ENCODE measurements at regions not wholly inside any gene's neighbourhood (a gene's known extent, or its start where the extent isn't known, plus 50 kb on each side); places are given as distances from the start of the nearest gene placed in this dataset.

DNA sequence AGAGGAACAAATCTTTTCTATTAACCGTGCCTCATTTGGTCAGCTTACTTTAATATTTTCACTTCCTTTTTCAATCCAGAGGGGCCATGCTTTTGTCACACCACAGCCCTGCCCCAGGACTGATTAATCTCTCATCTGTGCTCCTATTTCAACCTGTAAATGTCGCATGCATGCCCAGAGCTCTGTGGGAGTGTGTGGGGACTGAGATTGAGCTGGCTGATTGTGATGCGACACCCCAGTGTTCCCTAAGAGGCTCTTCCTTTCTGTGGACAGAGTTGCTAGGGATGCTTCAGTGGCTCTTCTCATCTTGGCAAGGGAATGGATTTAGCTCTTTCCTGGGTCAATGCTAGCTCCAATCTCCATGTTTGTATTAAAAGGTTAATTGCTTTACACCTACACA is 249.6 kb downstream of the TDRD3 start:
- TF ChIP-seq, protein P1, sequence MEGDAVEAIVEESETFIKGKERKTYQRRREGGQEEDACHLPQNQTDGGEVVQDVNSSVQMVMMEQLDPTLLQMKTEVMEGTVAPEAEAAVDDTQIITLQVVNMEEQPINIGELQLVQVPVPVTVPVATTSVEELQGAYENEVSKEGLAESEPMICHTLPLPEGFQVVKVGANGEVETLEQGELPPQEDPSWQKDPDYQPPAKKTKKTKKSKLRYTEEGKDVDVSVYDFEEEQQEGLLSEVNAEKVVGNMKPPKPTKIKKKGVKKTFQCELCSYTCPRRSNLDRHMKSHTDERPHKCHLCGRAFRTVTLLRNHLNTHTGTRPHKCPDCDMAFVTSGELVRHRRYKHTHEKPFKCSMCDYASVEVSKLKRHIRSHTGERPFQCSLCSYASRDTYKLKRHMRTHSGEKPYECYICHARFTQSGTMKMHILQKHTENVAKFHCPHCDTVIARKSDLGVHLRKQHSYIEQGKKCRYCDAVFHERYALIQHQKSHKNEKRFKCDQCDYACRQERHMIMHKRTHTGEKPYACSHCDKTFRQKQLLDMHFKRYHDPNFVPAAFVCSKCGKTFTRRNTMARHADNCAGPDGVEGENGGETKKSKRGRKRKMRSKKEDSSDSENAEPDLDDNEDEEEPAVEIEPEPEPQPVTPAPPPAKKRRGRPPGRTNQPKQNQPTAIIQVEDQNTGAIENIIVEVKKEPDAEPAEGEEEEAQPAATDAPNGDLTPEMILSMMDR (IDR thresholded peaks at IDR 0.05; ENCODE audit: low read depth, low read length), result no peak
- no peak overlapping the region for H3K4me3 ChIP-seq (ENCODE audit: low read depth, low read length)

GRCh38 chr13:60645676-60646075 is 248.7 kb downstream of the TDRD3 start:
- no peak overlapping the region for H3K4me3 ChIP-seq (ENCODE audit: low read depth, low read length)
- TF ChIP-seq, protein P1 (IDR thresholded peaks at IDR 0.05; ENCODE audit: low read depth, low read length), result no peak

DNA sequence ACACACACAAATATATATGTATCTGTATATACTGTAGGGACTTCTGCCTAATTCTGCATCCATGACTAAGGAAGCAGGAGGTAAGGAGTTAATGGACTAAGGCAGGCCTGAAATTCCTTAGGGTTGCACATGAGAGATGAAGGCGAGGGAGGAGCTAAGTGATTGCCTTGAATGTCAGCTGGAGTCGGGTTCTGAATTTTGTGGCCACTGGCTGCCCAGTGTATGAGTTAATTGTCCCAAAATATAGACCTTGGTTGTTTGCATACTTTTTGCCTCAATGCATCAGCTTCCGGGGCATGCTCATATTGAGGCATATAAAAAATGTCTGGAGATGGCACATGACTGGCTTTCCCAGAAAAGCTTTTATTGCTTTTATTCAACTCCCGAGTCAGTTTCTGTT is 245.5 kb downstream of the TDRD3 start:
- H3K4me3 ChIP-seq (ENCODE audit: low read depth, low read length), result no peak overlapping the region
- TF ChIP-seq, protein P1 (IDR thresholded peaks at IDR 0.05; ENCODE audit: low read depth, low read length), result no peak

GRCh38 chr13:60629158-60629557 is 232.1 kb downstream of the TDRD3 start:
- TF ChIP-seq, protein P1 (IDR thresholded peaks at IDR 0.05; ENCODE audit: low read depth, low read length), result no peak
- no peak overlapping the region for H3K4me3 ChIP-seq (ENCODE audit: low read depth, low read length)

DNA sequence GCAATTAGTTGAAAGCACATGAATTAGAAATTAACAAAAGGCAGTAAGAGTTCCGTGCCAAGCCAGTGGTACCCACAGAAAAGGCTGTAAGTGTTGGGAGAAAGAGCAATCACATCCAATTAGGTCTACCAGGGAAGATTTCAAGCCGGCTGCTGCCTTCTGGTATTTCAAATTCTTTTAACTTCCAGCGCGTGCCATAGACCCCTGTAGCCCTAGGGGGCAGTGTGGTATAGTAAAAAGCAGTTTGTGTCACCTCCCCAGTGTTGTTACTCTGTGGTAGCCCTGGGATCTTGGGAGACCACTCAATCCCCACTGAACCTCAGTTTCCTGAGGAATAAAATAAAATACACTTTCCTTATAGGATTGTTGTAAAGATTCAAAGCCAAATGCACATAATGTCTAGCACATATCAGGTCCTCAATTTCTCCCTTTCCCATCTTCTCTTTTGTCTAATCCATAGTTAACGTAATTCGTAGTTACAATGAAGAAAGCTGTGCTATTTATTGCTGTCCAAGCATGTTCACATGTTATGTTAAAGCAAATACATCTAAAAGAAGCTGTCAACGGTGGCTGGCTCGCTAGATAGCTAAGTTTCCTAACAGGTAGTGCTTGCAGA is 230.2 kb downstream of the TDRD3 start:
- H3K4me3 ChIP-seq (ENCODE audit: low read depth, low read length), result no peak overlapping the region
- TF ChIP-seq, protein P1 (IDR thresholded peaks at IDR 0.05; ENCODE audit: low read depth, low read length), result peak; percentile 37; the same call in 1 of the 2 replicates
